ENCODE measurements at regions not wholly inside any gene's neighbourhood (a gene's known extent, or its start where the extent isn't known, plus 50 kb on each side); places are given as distances from the start of the nearest gene placed in this dataset.

DNA sequence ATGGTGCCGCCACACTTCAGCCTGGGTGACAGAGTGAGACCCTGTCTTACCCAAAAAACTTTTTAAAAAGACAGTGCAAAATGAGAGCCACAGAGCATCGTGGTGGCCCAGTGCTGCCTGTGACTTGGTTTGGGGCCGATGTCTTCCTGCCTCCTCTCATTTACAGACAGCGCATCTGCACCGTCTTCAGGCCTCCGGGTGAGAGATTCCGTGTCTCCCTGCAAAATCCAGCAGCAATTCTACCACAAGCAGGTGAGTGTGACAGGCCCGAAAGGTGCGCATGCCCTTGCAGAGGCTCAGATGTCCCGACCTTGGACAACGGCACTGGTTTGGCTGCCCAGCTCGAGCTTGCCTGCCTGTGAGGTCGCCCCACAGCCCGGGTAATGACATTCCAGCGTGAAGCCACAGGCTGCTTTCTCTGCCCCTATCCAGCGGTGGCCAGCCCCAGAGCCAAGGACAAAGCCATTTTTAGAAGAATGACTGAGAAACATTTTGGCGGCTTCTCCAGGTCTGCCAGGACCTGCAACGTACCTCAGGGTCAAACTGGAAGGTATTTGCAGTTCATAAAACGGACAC lies 70.3 kb upstream of the RFLNA start:
- Histone ChIP-seq H3K36me3 (ENCODE audit: control insufficient read depth in 2 of 2, extremely low read depth in 1 of 2, insufficient read depth in 2 of 2, low read length in 2 of 2) (no peaks in the 10 kb centered on the region), H3K4me3 (ENCODE audit: control insufficient read depth in 2 of 3, extremely low read depth in 1 of 3, insufficient read depth in 2 of 3, low read depth in 1 of 3, low read length in 3 of 3) (no peak overlapping the region), H3K4me2 (ENCODE audit: control insufficient read depth, extremely low read depth, insufficient read depth, low read depth, low read length) (no peak overlapping the region), H3K27me3 (ENCODE audit: control insufficient read depth, extremely low read depth, insufficient read depth, low read length) (no peaks in the 10 kb centered on the region), H2AFZ (ENCODE audit: control insufficient read depth, low read length) (no peak overlapping the region), H3K79me2 (ENCODE audit: control insufficient read depth, insufficient read depth, low read length) (no peaks in the 10 kb centered on the region), H3K27ac (ENCODE audit: control insufficient read depth, insufficient read depth, low read length) (no peak overlapping the region), H3K4me1 (ENCODE audit: control insufficient read depth, extremely low read depth, insufficient read depth, low read length) (no peaks in the 10 kb centered on the region), H3K9ac (ENCODE audit: control insufficient read depth, extremely low read depth, insufficient read depth, low read length) (no peak overlapping the region), H3K9me1 (ENCODE audit: control insufficient read depth, extremely low read depth, insufficient read depth, low read length) (no peaks in the 10 kb centered on the region), H3K9me3 (ENCODE audit: control insufficient read depth, low read depth, low read length) (peaks cover 3% of the 10 kb centered on the region), H4K20me1 (ENCODE audit: control insufficient read depth, extremely low read depth, insufficient read depth, low read length) (no peaks in the 10 kb centered on the region)
- DNase-seq (ENCODE audit: low read depth, low spot score): no peak
- FAIRE-seq: no peak
- dilution Hi-C loops (cut with MboI; ENCODE audit: extremely low pct_ligation_motif_present, low sequenced_read_pairs): no loop called here
- TF ChIP-seq, protein P1, sequence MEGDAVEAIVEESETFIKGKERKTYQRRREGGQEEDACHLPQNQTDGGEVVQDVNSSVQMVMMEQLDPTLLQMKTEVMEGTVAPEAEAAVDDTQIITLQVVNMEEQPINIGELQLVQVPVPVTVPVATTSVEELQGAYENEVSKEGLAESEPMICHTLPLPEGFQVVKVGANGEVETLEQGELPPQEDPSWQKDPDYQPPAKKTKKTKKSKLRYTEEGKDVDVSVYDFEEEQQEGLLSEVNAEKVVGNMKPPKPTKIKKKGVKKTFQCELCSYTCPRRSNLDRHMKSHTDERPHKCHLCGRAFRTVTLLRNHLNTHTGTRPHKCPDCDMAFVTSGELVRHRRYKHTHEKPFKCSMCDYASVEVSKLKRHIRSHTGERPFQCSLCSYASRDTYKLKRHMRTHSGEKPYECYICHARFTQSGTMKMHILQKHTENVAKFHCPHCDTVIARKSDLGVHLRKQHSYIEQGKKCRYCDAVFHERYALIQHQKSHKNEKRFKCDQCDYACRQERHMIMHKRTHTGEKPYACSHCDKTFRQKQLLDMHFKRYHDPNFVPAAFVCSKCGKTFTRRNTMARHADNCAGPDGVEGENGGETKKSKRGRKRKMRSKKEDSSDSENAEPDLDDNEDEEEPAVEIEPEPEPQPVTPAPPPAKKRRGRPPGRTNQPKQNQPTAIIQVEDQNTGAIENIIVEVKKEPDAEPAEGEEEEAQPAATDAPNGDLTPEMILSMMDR (optimal IDR thresholded peaks at IDR 0.05 in 1 of 3, IDR thresholded peaks at IDR 0.05 in 1 of 3, conservative IDR thresholded peaks at IDR 0.05 in 1 of 3; ENCODE audit: extremely low read depth in 1 of 3, insufficient read depth in 2 of 3, low read length in 3 of 3): no peak
- TF ChIP-seq EZH2 (IDR thresholded peaks at IDR 0.05; ENCODE audit: low read length): no peak

DNA sequence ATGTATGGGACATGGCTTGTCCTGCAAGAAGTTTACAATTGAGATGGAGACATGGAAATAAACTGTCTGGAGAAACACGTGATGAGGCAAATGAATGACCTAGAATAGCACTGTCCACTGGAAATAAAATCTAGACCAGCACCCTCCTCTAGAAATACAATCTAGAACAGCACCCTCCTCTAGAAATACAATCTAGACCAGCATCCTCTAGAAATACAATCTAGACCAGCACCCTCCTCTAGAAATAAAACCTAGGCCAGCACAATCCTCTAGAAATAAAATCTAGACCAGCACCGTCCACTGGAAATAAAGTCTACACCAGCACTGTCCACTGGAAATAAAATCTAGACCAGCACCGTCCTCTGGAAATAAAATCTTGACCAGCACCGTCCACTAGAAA lies 69.2 kb upstream of the RFLNA start:
- Histone ChIP-seq H3K9ac (ENCODE audit: control insufficient read depth, extremely low read depth, insufficient read depth, low read length) (no peak overlapping the region), H3K4me2 (ENCODE audit: control insufficient read depth, extremely low read depth, insufficient read depth, low read depth, low read length) (no peak overlapping the region), H3K4me1 (ENCODE audit: control insufficient read depth, extremely low read depth, insufficient read depth, low read length) (no peaks in the 10 kb centered on the region), H2AFZ (ENCODE audit: control insufficient read depth, low read length) (no peak overlapping the region), H3K4me3 (ENCODE audit: control insufficient read depth in 2 of 3, extremely low read depth in 1 of 3, insufficient read depth in 2 of 3, low read depth in 1 of 3, low read length in 3 of 3) (no peak overlapping the region), H3K79me2 (ENCODE audit: control insufficient read depth, insufficient read depth, low read length) (no peaks in the 10 kb centered on the region), H3K27me3 (ENCODE audit: control insufficient read depth, extremely low read depth, insufficient read depth, low read length) (no peaks in the 10 kb centered on the region), H3K9me1 (ENCODE audit: control insufficient read depth, extremely low read depth, insufficient read depth, low read length) (no peaks in the 10 kb centered on the region), H3K9me3 (ENCODE audit: control insufficient read depth, low read depth, low read length) (no peaks in the 10 kb centered on the region), H3K27ac (ENCODE audit: control insufficient read depth, insufficient read depth, low read length) (no peak overlapping the region), H3K36me3 (ENCODE audit: control insufficient read depth in 2 of 2, extremely low read depth in 1 of 2, insufficient read depth in 2 of 2, low read length in 2 of 2) (no peaks in the 10 kb centered on the region), H4K20me1 (ENCODE audit: control insufficient read depth, extremely low read depth, insufficient read depth, low read length) (no peaks in the 10 kb centered on the region)
- TF ChIP-seq, protein P1 (optimal IDR thresholded peaks at IDR 0.05 in 1 of 3, IDR thresholded peaks at IDR 0.05 in 1 of 3, conservative IDR thresholded peaks at IDR 0.05 in 1 of 3; ENCODE audit: extremely low read depth in 1 of 3, insufficient read depth in 2 of 3, low read length in 3 of 3): no peak
- TF ChIP-seq EZH2 (IDR thresholded peaks at IDR 0.05; ENCODE audit: low read length): no peak
- dilution Hi-C loops (cut with MboI; ENCODE audit: extremely low pct_ligation_motif_present, low sequenced_read_pairs): no loop called here
- no peak for FAIRE-seq
- no peak for DNase-seq (ENCODE audit: low read depth, low spot score)

All from keratinocyte (primary cell).